COR-L47 (cell line): ENCODE measurements at regions not wholly inside any gene's neighbourhood (a gene's known extent, or its start where the extent isn't known, plus 50 kb on each side); places are given as distances from the start of the nearest gene placed in this dataset.

Experiments
- DNase-seq: peaks from one replicate; lab custom pipeline; 2025; lab: John Stamatoyannopoulos, UW

DNA sequence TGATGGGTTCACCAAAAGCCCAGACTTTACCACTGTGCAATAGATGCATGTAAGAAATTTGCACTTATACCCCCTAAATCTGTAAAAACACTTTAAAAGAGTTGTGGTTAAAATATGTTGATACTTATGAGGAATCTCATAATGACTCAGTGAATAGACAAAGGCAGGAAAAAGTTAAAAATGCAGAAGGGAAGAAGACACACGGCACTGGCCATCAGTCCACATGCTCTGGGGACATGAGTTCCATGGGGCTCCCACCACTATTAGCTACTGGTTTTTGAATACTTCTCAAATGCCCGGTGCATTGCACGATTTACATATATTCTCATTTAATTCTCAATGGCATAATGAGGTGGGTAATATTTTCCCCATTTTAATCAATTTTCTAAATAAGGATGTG is 59.3 kb upstream of the BLID start:
- DNase-seq = no peak

GRCh38 chr11:122173587-122173986 is 57.6 kb upstream of the BLID start:
- no peak for DNase-seq

- DNase-seq = no peak
Observed at GRCh38 chr11:122173074-122173450, 57.0 kb upstream of the BLID start.

GRCh38 chr11:122172352-122173073 is 56.5 kb upstream of the BLID start:
- no peak for DNase-seq

DNA sequence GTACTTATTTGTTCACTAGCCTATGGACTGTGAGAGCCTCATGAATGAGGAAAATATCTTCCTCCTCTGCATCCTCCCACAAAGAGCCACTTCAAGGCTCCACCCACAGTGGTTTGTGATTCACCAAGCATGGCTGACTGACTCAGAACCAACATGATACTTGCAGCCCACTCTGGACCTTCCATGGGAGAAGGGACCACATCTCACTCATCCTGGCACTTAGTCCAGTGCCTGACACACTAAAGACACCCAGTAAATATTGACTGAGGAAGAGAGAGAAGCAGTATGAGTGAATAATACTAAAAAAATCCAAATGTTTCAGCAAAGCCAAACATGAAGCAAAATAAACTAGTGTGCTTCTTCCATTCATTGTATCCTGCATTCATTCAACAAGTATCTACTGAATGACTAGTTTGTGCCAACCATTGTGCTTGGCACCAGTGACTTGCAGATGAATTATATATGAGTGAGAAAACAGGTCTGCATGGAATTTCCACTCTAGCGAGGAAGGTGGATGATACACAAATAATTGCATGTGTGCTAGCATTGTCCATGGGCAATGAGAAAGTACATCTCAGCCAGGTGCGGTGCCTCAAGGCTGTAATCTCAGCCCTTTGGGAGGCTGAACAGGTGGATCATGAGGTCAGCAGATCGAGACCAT is 54.9 kb upstream of the BLID start:
- DNase-seq = no peak

DNA sequence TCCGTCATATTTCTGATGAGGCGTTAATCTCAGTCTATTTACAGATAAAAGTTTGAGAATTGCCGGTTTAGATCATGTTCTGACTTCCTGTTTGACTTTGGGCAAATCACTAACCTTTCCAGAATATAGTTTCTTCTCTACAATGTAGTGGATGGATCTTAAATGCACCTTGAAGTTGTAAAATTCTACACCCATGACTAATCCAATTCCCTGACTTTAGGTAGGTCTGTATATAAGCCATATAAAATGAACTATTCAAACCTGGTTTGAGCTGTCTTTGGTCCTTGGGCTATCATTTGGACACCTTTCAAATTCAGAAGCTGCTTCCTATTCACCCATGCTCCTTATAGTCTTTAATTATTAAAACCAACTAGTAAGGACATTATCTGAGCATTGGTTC is 52.2 kb upstream of the BLID start:
- DNase-seq = no peak

GRCh38 chr11:122167100-122167499 is 51.1 kb upstream of the BLID start:
- DNase-seq = no peak

- DNase-seq = no peak
Observed at GRCh38 chr11:122165607-122166371, 49.8 kb upstream of the BLID start.
